ENCODE measurements at regions not wholly inside any gene's neighbourhood (a gene's known extent, or its start where the extent isn't known, plus 50 kb on each side); places are given as distances from the start of the nearest gene placed in this dataset.

- no peak overlapping the region for H3K4me3 ChIP-seq (ENCODE audit: low read depth, low read length)
- no peak for TF ChIP-seq CTCF (IDR thresholded peaks at IDR 0.05; ENCODE audit: insufficient read depth, low read depth, low read length, missing control alignments)
- DNase-seq (ENCODE audit: low read depth): no peak
Observed at GRCh38 chr18:69209761-69210160, 190.9 kb upstream of the DOK6 start.

GRCh38 chr18:69213842-69214241, 186.8 kb upstream of the DOK6 start:
- H3K4me3 ChIP-seq (ENCODE audit: low read depth, low read length): no peak overlapping the region
- DNase-seq (ENCODE audit: low read depth): no peak
- TF ChIP-seq CTCF (IDR thresholded peaks at IDR 0.05; ENCODE audit: insufficient read depth, low read depth, low read length, missing control alignments): no peak

- H3K4me3 ChIP-seq (ENCODE audit: low read depth, low read length): no peak overlapping the region
- DNase-seq (ENCODE audit: low read depth): no peak
- no peak for TF ChIP-seq CTCF (IDR thresholded peaks at IDR 0.05; ENCODE audit: insufficient read depth, low read depth, low read length, missing control alignments)
Observed at GRCh38 chr18:69215161-69215560, 185.5 kb upstream of the DOK6 start.

- no peak overlapping the region for H3K4me3 ChIP-seq (ENCODE audit: low read depth, low read length)
- TF ChIP-seq CTCF (IDR thresholded peaks at IDR 0.05; ENCODE audit: insufficient read depth, low read depth, low read length, missing control alignments): no peak
- DNase-seq (ENCODE audit: low read depth): peak; percentile 7
Observed at GRCh38 chr18:69216321-69216720, 184.4 kb upstream of the DOK6 start.

- no peak for TF ChIP-seq CTCF (IDR thresholded peaks at IDR 0.05; ENCODE audit: insufficient read depth, low read depth, low read length, missing control alignments)
Observed at GRCh38 chr18:69217196-69218000, 183.3 kb upstream of the DOK6 start.

GRCh38 chr18:69220529-69220928, 180.2 kb upstream of the DOK6 start:
- no peak for DNase-seq (ENCODE audit: low read depth)
- no peak overlapping the region for H3K4me3 ChIP-seq (ENCODE audit: low read depth, low read length)
- no peak for TF ChIP-seq CTCF (IDR thresholded peaks at IDR 0.05; ENCODE audit: insufficient read depth, low read depth, low read length, missing control alignments)

More at GRCh38 chr18:69217196-69218000, 183.3 kb upstream of the DOK6 start:
- DNase-seq (ENCODE audit: low read depth): no peak
- no peak overlapping the region for H3K4me3 ChIP-seq (ENCODE audit: low read depth, low read length)

GRCh38 chr18:69222089-69222488, 178.6 kb upstream of the DOK6 start:
- H3K4me3 ChIP-seq (ENCODE audit: low read depth, low read length): no peak overlapping the region
- no peak for DNase-seq (ENCODE audit: low read depth)

More at GRCh38 chr18:69222089-69222488, 178.6 kb upstream of the DOK6 start:
- no peak for TF ChIP-seq CTCF (IDR thresholded peaks at IDR 0.05; ENCODE audit: insufficient read depth, low read depth, low read length, missing control alignments)
